Suprapubic skin (tissue), 3 donors: ENCODE measurements at regions not wholly inside any gene's neighbourhood (a gene's known extent, or its start where the extent isn't known, plus 50 kb on each side); places are given as distances from the start of the nearest gene placed in this dataset.

Source experiments
- POLR2A ChIP-seq, 2 donors: fragments of 450-650 bp; IDR thresholded peaks; one replicate each; pipeline ENCODE4 v1.6.1; 2017; ENCODE audit warnings: antibody characterized with exemption in 2 of 2, mild to moderate bottlenecking in 2 of 2, moderate library complexity in 2 of 2
- TF ChIP-seq, protein P1 (sequence below), 2 donors: fragments of 200-600 bp in 1 of 2; fragments of 450-650 bp in 1 of 2; sonication (generic) in 1 of 2; IDR thresholded peaks; one replicate each; pipeline ENCODE4 v1.5.1; 2016 to 2019; ENCODE audit warnings: antibody characterized with exemption in 2 of 2, mild to moderate bottlenecking in 1 of 2, moderate library complexity in 1 of 2

DNA sequence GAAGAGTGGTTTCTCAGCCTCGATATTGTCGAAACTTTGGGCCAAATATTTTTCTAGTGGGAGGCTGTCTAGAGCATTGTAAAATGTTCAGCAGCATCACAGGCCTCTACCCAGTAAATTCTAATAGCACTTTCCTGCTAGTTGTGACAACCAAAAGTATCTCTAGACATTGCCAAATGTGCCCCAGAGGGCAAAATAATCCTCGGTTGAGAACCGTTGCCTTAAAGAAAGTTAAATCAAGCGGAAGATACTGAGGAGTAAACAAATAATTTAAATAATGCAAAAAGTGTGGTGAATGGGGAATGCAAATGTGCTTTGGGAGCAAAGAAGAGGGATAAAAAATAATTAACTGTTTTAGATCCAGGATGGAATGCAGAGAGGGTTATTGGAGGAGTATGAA, 106.4 kb upstream of the ASCC3 start:
- TF ChIP-seq, protein P1, sequence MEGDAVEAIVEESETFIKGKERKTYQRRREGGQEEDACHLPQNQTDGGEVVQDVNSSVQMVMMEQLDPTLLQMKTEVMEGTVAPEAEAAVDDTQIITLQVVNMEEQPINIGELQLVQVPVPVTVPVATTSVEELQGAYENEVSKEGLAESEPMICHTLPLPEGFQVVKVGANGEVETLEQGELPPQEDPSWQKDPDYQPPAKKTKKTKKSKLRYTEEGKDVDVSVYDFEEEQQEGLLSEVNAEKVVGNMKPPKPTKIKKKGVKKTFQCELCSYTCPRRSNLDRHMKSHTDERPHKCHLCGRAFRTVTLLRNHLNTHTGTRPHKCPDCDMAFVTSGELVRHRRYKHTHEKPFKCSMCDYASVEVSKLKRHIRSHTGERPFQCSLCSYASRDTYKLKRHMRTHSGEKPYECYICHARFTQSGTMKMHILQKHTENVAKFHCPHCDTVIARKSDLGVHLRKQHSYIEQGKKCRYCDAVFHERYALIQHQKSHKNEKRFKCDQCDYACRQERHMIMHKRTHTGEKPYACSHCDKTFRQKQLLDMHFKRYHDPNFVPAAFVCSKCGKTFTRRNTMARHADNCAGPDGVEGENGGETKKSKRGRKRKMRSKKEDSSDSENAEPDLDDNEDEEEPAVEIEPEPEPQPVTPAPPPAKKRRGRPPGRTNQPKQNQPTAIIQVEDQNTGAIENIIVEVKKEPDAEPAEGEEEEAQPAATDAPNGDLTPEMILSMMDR (IDR thresholded peaks at IDR 0.05) = no peak
- no peak for TF ChIP-seq POLR2A (IDR thresholded peaks at IDR 0.05)
